ENCODE measurements at regions not wholly inside any gene's neighbourhood (a gene's known extent, or its start where the extent isn't known, plus 50 kb on each side); places are given as distances from the start of the nearest gene placed in this dataset.

DNA sequence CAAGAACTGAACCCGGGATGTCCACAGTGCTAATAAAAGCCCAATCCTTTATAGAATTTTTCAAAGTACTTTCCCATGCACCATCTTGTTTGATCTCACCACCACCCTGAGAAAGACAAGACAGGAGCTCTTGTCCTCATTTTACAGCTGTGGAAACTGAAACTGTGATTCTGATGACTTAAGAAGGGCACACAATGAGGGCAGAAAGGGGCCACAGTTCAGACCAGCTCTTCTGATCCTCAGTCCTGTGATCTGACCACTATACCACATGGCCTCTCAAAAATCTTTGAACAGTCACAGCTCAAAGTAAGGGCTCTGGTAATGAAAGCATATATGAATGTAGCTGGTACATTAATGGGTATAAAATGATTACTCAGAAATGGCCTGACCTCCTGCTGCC is 127.3 kb upstream of the CPEB2 start:
- no peak for TF ChIP-seq ZNF274 (IDR thresholded peaks at IDR 0.05; ENCODE audit: low read depth, low read length)
- H3K4me3 ChIP-seq (ENCODE audit: low read length), result no peak overlapping the region

DNA sequence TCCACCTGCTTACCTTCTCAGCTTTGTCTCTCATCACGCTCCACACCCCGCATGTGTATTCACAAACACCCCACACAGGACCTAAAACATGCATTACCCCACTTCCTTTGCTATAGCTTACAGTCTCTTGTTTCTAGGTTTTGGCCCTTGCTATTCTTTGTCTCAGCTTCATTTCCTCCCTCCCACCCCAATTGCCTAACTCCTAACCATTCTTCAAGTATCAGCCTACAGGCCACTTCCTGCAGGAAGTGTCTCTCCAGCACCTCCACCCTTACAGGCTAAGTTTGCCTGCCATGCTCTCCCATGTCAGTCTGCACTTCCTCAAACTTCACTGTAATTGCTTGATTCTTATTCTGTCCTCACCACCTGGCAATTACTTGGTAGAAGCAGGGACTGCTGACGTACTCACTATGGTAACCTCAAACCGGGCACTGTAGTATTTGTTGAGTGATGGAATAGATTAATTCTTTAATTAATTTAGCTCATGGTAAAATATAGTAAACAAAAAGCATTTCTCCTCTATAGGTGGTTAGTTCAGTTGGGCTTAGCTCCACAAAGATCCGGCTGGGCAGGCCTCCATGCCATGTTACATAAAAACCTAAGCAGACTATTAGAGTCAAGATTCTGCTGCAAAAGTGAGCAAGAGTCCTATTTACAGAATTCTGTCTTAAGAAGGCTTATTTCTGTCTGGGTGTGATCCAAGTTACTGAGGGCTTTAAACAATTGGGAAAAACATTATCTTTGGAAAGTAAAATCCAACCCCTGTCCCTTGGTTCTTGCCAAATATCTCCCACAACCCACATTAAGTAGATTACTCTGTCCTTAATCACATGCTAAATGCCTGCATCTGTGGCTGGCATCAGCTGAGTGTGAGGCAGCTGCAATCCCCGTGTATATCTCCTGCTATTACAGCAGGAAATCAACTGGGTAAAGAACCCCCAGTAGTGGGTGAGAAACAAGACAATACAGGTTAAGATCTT is 124.7 kb upstream of the CPEB2 start:
- no peak overlapping the region for H3K4me3 ChIP-seq (ENCODE audit: low read length)
- TF ChIP-seq ZNF274 (IDR thresholded peaks at IDR 0.05; ENCODE audit: low read depth, low read length), result no peak

DNA sequence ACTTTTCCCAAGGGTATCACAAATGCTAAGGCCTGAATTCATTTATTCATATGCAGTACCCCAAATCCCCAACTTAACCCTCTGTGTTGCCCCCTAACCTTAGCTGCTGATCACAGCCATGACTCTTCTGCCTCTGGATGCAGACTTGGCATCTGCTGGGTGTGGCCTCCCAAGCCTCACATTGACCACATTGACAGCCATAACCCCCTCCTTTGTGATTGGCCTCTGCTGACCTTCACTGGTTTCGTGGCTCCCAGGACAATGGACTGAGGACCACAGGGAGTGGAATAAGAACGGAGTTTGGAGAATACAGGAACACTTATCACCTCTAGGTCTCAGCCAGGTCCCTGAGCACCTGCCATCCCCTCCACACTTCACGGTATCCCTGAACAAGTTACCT is 123.6 kb upstream of the CPEB2 start:
- no peak for TF ChIP-seq ZNF274 (IDR thresholded peaks at IDR 0.05; ENCODE audit: low read depth, low read length)
- no peak overlapping the region for H3K4me3 ChIP-seq (ENCODE audit: low read length)

DNA sequence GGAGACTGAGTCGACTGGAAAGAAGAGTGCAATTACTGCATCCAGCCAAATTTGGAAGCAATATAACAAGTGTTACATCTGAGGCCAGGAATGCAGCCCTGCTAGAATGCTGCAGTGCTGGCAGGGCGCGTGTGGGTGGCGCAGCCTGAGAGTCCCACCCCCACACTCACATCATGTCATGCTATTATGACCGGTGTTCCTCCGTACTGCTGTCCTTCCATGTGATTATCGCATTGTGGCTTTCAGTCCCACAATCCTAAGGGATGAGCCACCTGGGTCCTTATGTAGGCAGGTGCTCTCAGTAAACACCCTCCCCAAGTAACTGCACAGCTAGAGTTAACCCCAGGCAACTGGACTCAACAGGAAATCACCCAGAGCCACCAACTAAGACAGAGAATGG is 122.6 kb upstream of the CPEB2 start:
- no peak for TF ChIP-seq ZNF274 (IDR thresholded peaks at IDR 0.05; ENCODE audit: low read depth, low read length)
- H3K4me3 ChIP-seq (ENCODE audit: low read length), result no peak overlapping the region

DNA sequence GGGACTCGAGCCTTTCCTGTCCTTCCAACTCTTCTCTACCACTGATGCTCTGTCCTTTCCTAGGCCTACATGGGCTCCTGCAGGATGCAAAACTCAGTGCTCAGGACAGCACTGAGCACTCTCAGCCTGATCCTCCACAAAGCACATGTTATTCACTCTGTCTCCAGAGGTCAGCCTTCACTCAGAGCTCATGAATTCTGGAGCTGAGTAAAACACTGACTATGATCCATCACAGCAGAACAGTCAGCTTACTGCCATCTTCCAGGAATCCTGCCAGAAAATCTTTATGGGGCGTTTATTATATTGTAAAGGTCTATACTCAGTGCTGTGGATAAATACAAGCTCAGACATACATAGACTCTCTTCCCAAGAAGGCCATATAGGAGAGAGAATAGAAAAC is 121.5 kb upstream of the CPEB2 start:
- TF ChIP-seq ZNF274 (IDR thresholded peaks at IDR 0.05; ENCODE audit: low read depth, low read length), result no peak
- no peak overlapping the region for H3K4me3 ChIP-seq (ENCODE audit: low read length)

DNA sequence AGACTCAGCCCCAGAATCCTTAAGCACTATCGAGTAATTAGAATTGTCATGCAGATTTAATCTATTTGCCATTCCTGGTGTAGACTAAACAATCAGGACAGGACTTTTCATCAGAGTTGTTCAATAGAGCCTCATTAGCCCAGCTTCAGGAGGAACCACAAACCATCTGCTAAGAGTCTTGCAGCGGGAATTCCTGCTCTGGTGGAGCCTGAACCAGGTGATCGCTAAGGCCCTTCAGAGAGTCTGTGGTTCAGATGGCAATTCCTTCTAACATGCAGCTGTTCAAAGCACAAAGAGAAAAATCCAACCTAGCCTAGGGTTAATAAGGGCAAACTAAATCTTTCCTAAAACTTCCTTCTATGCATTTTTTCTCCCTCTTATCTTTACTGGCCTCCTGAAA is 119.1 kb upstream of the CPEB2 start:
- TF ChIP-seq ZNF274 (IDR thresholded peaks at IDR 0.05; ENCODE audit: low read depth, low read length), result no peak
- no peak overlapping the region for H3K4me3 ChIP-seq (ENCODE audit: low read length)

DNA sequence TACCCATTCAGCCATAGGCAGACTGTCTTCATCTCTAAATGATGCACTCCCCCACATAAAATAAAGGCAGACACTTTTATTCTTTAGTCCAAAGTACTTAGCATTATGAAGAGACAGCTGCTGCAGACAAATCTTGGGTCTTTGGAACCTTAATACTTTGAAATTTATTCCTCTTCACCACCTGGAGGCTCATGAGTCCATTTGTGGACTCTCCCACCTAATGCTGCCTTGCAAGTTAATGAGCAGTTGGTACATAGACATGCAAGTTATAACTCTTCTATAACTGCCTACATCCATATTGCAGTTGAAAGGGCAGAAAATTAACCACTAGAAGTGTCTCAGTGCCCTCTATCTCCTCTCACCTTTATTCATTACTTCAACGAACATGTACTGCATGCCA is 118.6 kb upstream of the CPEB2 start:
- no peak for TF ChIP-seq ZNF274 (IDR thresholded peaks at IDR 0.05; ENCODE audit: low read depth, low read length)
- H3K4me3 ChIP-seq (ENCODE audit: low read length), result no peak overlapping the region

DNA sequence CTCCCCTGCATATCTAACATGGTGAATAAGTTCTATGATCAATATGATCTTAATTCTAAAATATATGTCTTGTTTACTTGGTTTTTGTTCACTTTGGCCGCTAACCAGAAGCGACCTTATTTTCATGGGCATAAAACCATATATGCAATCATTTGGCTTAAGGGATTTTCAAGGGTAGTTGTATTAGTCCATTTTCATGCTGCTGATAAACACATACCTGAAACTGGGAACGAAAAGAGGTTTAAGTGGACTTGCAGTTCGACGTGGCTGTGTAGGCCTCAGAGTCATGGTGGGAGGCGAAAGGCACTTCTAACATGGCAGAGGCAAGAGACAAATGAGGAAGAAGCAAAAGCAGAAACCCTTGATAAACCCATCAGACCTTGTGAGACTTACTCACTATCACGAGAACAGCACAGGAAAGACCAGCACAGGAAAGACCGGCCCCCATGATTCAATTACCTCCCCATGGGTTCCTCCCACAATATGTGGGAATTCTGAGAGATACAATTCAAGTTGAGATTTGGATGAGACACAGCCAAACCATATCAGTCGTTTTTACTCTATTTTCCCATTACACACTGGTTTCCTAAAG is 114.3 kb upstream of the CPEB2 start:
- no peak overlapping the region for H3K4me3 ChIP-seq (ENCODE audit: low read length)
- no peak for TF ChIP-seq ZNF274 (IDR thresholded peaks at IDR 0.05; ENCODE audit: low read depth, low read length)

DNA sequence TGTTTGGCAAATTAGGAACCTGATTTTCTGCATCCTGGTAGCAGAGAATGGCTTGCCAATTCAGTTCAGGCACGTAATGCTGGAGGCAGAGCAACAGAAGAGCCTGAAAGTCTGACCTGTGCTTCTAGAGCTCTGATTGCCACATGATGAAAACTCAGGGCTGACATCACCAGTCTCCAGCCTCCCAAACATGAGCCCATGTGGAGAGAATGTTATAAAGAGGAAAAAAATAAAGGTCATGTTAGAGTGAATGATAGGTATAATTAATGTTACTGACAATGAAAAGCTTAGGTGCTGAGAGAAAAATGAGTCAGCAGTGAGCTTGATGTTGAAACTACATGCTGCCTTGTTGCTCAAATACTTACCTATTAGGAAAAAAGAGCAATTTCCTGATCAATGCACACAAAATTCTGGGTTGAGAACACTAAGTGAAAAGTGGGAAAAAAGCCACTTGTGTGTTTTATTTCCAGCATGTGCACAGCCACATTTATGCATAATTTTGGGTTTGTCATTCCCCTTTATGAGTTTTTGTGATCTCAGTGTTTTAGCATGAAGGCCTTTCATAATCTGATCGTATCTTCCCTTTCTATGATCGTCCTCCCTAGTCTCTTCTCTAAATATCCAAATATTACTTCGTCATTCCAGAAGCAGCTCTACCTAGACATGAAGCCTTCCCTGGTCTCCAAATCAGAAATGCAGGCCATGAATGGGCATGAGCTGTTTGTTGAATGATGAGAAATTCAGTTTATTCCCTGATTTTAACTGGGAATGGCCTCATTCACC is 113.3 kb upstream of the CPEB2 start:
- no peak for TF ChIP-seq ZNF274 (IDR thresholded peaks at IDR 0.05; ENCODE audit: low read depth, low read length)
- H3K4me3 ChIP-seq (ENCODE audit: low read length), result no peak overlapping the region

DNA sequence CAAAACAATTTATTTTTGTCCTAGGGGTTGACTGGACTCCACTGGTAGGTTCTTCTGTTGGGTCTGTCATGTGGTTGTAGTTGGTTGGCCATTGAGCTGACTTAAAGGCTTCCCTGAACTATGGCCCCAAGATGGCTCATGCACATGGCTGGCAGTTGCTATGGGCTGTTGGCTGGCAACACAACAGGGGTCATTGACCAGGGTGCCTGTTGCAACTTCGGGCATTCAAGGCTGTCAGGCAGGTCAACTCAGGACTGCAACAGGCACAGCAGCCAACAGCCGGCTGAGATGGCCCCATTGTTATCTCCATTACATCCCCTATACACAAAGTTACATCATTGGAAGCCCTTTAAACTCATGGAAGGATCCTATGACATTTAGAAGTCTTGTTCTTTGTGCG is 109.7 kb upstream of the CPEB2 start:
- no peak for TF ChIP-seq ZNF274 (IDR thresholded peaks at IDR 0.05; ENCODE audit: low read depth, low read length)
- H3K4me3 ChIP-seq (ENCODE audit: low read length), result no peak overlapping the region

DNA sequence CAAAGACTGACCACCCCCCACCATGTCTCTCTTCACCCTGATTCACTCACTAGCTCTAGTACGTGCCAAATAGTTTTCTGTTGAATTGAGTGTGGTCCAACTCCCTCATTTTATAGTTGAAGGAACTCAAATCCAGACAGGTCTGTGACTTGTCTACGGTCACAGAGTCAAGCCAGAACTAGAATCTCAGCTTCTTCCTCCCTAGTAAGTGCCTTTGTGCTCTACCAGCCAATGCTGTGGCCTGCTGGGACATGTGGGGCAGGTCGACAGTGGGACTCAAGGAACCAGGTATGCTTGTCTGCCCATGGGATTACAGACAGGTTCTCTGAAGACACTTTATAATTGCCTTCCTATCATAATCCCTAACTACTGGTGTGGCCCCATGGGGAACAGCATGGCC is 108.6 kb upstream of the CPEB2 start:
- no peak for TF ChIP-seq ZNF274 (IDR thresholded peaks at IDR 0.05; ENCODE audit: low read depth, low read length)
- H3K4me3 ChIP-seq (ENCODE audit: low read length), result no peak overlapping the region

DNA sequence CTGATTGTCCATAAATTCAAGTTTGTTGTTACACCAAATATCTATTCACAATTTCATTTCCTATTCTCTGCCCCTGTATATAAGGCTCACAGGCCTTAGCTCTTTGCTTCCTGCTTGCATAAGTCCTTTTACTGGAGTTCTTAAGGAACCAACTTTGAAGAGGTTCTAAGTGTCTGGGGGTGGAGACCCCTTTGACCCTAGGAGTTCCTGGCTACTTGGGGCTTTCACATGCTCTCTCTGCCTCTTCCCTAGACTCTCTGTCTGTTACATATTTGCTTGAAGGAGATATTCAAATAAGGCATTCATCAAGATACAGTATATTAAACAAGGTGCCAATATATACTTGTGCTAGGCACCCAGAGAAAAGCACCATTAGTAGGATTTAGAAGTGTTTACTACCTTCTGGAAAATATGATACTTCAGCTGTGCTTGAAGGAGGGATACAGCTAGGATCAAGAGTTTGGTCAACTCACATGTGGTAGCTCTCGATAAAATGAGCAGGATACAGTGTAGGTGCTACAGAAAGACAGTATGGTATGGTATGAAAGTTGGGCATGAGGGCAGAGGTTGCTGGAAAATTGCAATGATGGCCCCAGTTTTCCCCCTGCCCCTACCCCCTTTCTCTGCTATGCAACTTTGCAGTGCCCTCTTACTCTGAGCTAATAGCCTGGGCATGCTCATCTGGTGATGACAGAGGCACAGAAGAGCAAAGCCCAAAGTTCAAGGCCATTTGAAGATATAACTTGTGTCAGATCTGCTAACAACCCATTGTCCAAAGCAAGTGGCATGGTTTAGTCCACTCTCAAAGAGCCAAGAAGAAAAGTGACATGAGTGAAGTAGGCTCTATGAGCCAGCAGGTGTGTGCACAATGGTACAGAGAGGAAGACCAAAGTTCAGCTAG is 107.6 kb upstream of the CPEB2 start:
- TF ChIP-seq ZNF274 (IDR thresholded peaks at IDR 0.05; ENCODE audit: low read depth, low read length), result no peak
- no peak overlapping the region for H3K4me3 ChIP-seq (ENCODE audit: low read length)

DNA sequence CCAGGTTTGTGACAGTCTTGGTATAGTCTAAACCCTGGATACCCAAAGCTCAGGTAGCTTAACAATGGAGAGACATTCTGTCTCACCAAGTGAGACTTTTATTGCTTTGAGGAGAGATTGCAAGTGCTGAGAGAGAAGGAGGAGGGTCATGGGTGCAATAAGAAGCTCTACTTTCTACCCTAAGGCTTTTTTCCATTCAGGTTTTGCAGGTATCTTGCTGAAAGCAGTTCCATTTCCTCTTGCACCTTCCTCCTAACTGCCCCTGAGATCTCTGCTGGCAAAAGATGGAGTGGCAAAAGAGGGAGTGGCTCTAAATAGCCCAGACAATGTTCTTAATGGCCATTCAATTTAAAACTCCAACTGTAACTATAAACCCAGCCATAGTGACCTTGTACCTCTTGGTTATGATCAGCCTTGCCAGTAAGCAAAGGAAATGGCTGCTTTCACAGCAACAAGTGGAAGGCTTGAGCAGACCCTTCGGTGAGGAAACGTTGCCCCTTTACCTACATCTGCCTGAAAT is 105.6 kb upstream of the CPEB2 start:
- no peak overlapping the region for H3K4me3 ChIP-seq (ENCODE audit: low read length)
- no peak for TF ChIP-seq ZNF274 (IDR thresholded peaks at IDR 0.05; ENCODE audit: low read depth, low read length)

All from GM08714 (cell line).